Suprapubic skin (tissue), 4 donors: ENCODE measurements at regions not wholly inside any gene's neighbourhood (a gene's known extent, or its start where the extent isn't known, plus 50 kb on each side); places are given as distances from the start of the nearest gene placed in this dataset.

Source experiments
- DNase-seq, 2 donors: peaks; one replicate each; pipeline ENCODE4 v3.0.0-alpha.2; 2019; ENCODE audit warnings: low spot score in 2 of 2
- H3K27ac ChIP-seq: fragments of 200-600 bp; sonication (generic); one replicate; pipeline ENCODE4 v1.5.1; 2019
- H3K27me3 ChIP-seq: fragments of 200-600 bp; sonication (generic); one replicate; pipeline ENCODE4 v1.5.1; 2019
- H3K36me3 ChIP-seq: fragments of 200-600 bp; sonication (generic); one replicate; pipeline ENCODE4 v1.5.1; 2019
- H3K4me1 ChIP-seq: fragments of 200-600 bp; sonication (generic); one replicate; pipeline ENCODE4 v1.5.1; 2019
- H3K4me3 ChIP-seq: fragments of 200-600 bp; sonication (generic); one replicate; pipeline ENCODE4 v1.5.1; 2019; ENCODE audit warnings: mild to moderate bottlenecking
- H3K9me3 ChIP-seq: fragments of 200-600 bp; sonication (generic); one replicate; pipeline ENCODE4 v1.5.1; 2019
- EP300 ChIP-seq: sonication (generic); formaldehyde crosslinking; IDR thresholded peaks from one replicate; pipeline ENCODE4 v1.6.1; 2017; ENCODE audit warnings: antibody characterized with exemption
- POLR2A ChIP-seq, 2 donors: fragments of 450-650 bp; IDR thresholded peaks; one replicate each; pipeline ENCODE4 v1.6.1; 2017; ENCODE audit warnings: antibody characterized with exemption in 2 of 2, mild to moderate bottlenecking in 2 of 2, moderate library complexity in 2 of 2
- POLR2AphosphoS5 ChIP-seq, 3 donors: sonication (generic); formaldehyde crosslinking; IDR thresholded peaks; one replicate each; pipeline ENCODE4 v1.6.1; 2017; ENCODE audit warnings: antibody characterized with exemption in 3 of 3
- WGBS: methylation state at CpG from one replicate; pipeline ENCODE4 v1.1.5; 2018; 5-methylcytosine and 5-hydroxymethylcytosine counted together
- TF ChIP-seq, protein P1 (sequence below), 2 donors: fragments of 200-600 bp in 1 of 2; fragments of 450-650 bp in 1 of 2; sonication (generic) in 1 of 2; IDR thresholded peaks; one replicate each; pipeline ENCODE4 v1.5.1; 2016 to 2019; ENCODE audit warnings: antibody characterized with exemption in 2 of 2, mild to moderate bottlenecking in 1 of 2, moderate library complexity in 1 of 2

DNA sequence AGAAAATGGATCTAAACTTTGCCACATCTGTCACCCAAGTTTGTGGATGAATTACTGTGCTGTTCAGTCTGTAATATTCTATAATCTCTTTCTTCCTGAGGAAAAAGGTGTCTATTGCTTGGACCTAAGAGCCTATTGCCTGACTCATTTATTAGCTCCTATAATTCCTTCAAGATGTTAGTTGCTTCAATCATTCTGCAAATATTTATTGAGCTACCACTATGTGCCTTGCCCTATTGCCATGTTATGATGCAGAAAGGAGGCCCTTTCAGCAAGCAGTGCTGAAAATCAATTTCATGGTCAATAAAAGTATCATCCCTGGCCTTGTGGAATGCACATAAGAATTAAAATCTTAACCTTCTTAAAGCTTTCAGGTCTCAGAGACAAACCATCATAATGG, 113.6 kb downstream of the CCER1 start:
- no peak for DNase-seq
- Histone ChIP-seq H3K27me3 (no peaks in the 10 kb centered on the region), H3K4me1 (no peaks in the 10 kb centered on the region), H3K27ac (no peak overlapping the region), H3K9me3 (no peaks in the 10 kb centered on the region), H3K36me3 (no peaks in the 10 kb centered on the region), H3K4me3 (no peak overlapping the region)
- no peak for TF ChIP-seq POLR2A (IDR thresholded peaks at IDR 0.05)
- TF ChIP-seq POLR2AphosphoS5 (IDR thresholded peaks at IDR 0.05), result no peak
- TF ChIP-seq, protein P1, sequence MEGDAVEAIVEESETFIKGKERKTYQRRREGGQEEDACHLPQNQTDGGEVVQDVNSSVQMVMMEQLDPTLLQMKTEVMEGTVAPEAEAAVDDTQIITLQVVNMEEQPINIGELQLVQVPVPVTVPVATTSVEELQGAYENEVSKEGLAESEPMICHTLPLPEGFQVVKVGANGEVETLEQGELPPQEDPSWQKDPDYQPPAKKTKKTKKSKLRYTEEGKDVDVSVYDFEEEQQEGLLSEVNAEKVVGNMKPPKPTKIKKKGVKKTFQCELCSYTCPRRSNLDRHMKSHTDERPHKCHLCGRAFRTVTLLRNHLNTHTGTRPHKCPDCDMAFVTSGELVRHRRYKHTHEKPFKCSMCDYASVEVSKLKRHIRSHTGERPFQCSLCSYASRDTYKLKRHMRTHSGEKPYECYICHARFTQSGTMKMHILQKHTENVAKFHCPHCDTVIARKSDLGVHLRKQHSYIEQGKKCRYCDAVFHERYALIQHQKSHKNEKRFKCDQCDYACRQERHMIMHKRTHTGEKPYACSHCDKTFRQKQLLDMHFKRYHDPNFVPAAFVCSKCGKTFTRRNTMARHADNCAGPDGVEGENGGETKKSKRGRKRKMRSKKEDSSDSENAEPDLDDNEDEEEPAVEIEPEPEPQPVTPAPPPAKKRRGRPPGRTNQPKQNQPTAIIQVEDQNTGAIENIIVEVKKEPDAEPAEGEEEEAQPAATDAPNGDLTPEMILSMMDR (IDR thresholded peaks at IDR 0.05), result no peak
- no peak for TF ChIP-seq EP300

DNA sequence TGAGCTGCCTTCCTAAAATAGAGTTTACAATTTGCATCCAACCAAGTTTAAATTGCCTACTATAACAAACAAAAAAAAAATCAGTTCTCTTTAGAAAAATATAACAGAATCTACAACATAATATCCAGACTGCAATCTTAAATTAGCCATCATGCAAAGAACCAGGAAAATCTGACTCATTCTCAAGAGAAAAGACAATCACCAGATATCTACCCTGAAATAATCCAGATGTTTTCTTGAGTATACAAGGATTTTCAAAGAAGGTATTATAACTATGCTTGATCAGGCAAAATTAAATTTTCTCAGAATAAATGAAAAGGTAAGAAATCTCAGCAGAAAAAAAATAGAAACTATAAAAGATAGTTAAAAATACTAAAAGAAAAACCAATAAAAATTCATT, 115.6 kb downstream of the CCER1 start:
- Histone ChIP-seq H3K4me1 (no peaks in the 10 kb centered on the region), H3K36me3 (no peaks in the 10 kb centered on the region)
- no peak for TF ChIP-seq EP300
- no peak for TF ChIP-seq POLR2A (IDR thresholded peaks at IDR 0.05)
- TF ChIP-seq POLR2AphosphoS5 (IDR thresholded peaks at IDR 0.05), result no peak
- TF ChIP-seq, protein P1 (IDR thresholded peaks at IDR 0.05), result no peak

DNA sequence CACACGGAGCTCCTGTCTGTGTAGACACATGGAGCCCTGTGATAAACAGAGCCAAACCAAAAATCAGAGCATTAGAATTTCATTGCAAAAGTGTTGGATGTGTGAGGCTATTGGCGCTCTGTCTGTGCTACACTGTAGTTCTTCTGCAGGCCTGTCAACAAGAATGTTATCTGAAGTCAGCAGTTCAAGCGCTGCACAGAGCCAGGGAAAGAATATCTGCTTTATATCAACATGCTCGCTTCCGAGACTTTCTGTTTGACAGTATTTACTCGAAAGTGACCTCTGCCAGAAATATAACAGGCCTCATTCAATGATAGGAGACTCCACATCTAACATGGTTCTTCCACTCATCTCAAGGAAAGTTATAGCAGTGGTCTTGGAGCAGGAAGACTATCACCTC, 118.3 kb downstream of the CCER1 start:
- Histone ChIP-seq H3K4me3 (no peak overlapping the region), H3K4me1 (no peaks in the 10 kb centered on the region), H3K36me3 (no peaks in the 10 kb centered on the region), H3K27ac (no peak overlapping the region), H3K9me3 (no peaks in the 10 kb centered on the region), H3K27me3 (no peaks in the 10 kb centered on the region)
- TF ChIP-seq, protein P1 (IDR thresholded peaks at IDR 0.05), result no peak
- no peak for TF ChIP-seq EP300
- no peak for TF ChIP-seq POLR2A (IDR thresholded peaks at IDR 0.05)
- no peak for TF ChIP-seq POLR2AphosphoS5 (IDR thresholded peaks at IDR 0.05)
- no peak for DNase-seq
- 80% methylated on average over 6 of the region's 6 CpGs for WGBS

More for the DNA sequence above, 115.6 kb downstream of the CCER1 start:
- Histone ChIP-seq H3K9me3 (no peaks in the 10 kb centered on the region), H3K27me3 (no peaks in the 10 kb centered on the region), H3K27ac (no peak overlapping the region), H3K4me3 (no peak overlapping the region)
- no peak for DNase-seq

- WGBS, result 26% methylated on average over 2 of the region's 2 CpGs
- H3K27ac ChIP-seq, result no peak overlapping the region
- H3K4me3 ChIP-seq, result no peak overlapping the region
- no peaks in the 10 kb centered on the region for H3K9me3 ChIP-seq
- no peaks in the 10 kb centered on the region for H3K36me3 ChIP-seq
- no peaks in the 10 kb centered on the region for H3K27me3 ChIP-seq
- no peaks in the 10 kb centered on the region for H3K4me1 ChIP-seq
- no peak for TF ChIP-seq POLR2AphosphoS5 (IDR thresholded peaks at IDR 0.05)
- no peak for TF ChIP-seq EP300
- TF ChIP-seq POLR2A (IDR thresholded peaks at IDR 0.05), result no peak
- TF ChIP-seq, protein P1 (IDR thresholded peaks at IDR 0.05), result no peak
- no peak for DNase-seq
These were observed 121.7 kb downstream of the CCER1 start for GRCh38 chr12:90833228-90833627.

DNA sequence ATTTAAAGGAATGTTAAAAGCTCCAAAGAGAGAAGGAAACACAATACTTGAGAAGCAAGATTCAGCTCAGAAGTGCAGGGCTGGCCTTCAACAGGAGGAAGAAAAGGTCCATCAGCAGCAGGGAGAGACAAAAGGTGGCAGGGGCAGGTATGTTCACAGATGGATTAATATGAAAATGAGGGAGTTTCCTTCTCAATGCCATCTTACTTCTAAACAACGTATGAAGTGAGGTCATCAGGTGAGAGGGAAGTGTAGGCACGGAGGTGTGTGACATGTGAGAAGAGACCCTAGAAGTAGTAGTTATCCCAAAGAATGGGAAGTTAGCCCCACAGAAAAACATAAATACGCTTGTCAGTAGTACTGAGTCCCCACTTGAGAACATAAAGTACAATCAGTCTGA, 122.5 kb downstream of the CCER1 start:
- Histone ChIP-seq H3K4me1 (no peaks in the 10 kb centered on the region), H3K27me3 (no peaks in the 10 kb centered on the region), H3K9me3 (no peaks in the 10 kb centered on the region), H3K36me3 (no peaks in the 10 kb centered on the region), H3K27ac (no peak overlapping the region), H3K4me3 (no peak overlapping the region)
- WGBS, result 89% methylated on average over 3 of the region's 3 CpGs
- no peak for TF ChIP-seq POLR2A (IDR thresholded peaks at IDR 0.05)
- no peak for TF ChIP-seq POLR2AphosphoS5 (IDR thresholded peaks at IDR 0.05)
- TF ChIP-seq, protein P1 (IDR thresholded peaks at IDR 0.05), result no peak
- no peak for TF ChIP-seq EP300
- no peak for DNase-seq
